Glutamatergic neuron (in vitro differentiated cells): ENCODE measurements at regions not wholly inside any gene's neighbourhood (a gene's known extent, or its start where the extent isn't known, plus 50 kb on each side); places are given as distances from the start of the nearest gene placed in this dataset.

Source experiments
- DNase-seq: peaks from one replicate; pipeline ENCODE4 v3.0.0; 2022
- H3K27ac Mint-ChIP-seq: one replicate; pipeline ENCODE4 v1.8.0; 2020; ENCODE audit warnings: mild to moderate bottlenecking, mixed read lengths, inconsistent platforms; ENCODE audit not compliant: unreplicated experiment
- H3K27me3 Mint-ChIP-seq: one replicate; pipeline ENCODE4 v1.8.0; 2020; ENCODE audit warnings: mild to moderate bottlenecking, moderate library complexity, mixed read lengths, inconsistent platforms; ENCODE audit not compliant: unreplicated experiment
- H3K36me3 Mint-ChIP-seq: one replicate; pipeline ENCODE4 v1.8.0; 2020; ENCODE audit warnings: mild to moderate bottlenecking, mixed read lengths, inconsistent platforms; ENCODE audit not compliant: unreplicated experiment
- H3K4me1 Mint-ChIP-seq: one replicate; pipeline ENCODE4 v1.8.0; 2020; ENCODE audit warnings: mild to moderate bottlenecking, low read depth, mixed read lengths, inconsistent platforms; ENCODE audit not compliant: unreplicated experiment
- H3K4me3 Mint-ChIP-seq: one replicate; pipeline ENCODE4 v1.8.0; 2020; ENCODE audit warnings: mild to moderate bottlenecking, mixed read lengths, inconsistent platforms; ENCODE audit not compliant: unreplicated experiment
- H3K9me3 Mint-ChIP-seq: one replicate; pipeline ENCODE4 v1.8.0; 2020; ENCODE audit warnings: mild to moderate bottlenecking, moderate library complexity, mixed read lengths, inconsistent platforms; ENCODE audit not compliant: unreplicated experiment
- TF ChIP-seq, protein P1 (sequence below): fragments of 200-600 bp; sonication (generic); IDR thresholded peaks from one replicate; pipeline ENCODE4 v1.5.0; 2021; ENCODE audit not compliant: partially characterized antibody, unreplicated experiment

- Mint-ChIP-seq H3K36me3 (no peaks in the 10 kb centered on the region), H3K4me1 (no peaks in the 10 kb centered on the region), H3K9me3 (no peaks in the 10 kb centered on the region), H3K27me3 (no peaks in the 10 kb centered on the region), H3K27ac (no peak overlapping the region), H3K4me3 (no peak overlapping the region)
- TF ChIP-seq, protein P1, sequence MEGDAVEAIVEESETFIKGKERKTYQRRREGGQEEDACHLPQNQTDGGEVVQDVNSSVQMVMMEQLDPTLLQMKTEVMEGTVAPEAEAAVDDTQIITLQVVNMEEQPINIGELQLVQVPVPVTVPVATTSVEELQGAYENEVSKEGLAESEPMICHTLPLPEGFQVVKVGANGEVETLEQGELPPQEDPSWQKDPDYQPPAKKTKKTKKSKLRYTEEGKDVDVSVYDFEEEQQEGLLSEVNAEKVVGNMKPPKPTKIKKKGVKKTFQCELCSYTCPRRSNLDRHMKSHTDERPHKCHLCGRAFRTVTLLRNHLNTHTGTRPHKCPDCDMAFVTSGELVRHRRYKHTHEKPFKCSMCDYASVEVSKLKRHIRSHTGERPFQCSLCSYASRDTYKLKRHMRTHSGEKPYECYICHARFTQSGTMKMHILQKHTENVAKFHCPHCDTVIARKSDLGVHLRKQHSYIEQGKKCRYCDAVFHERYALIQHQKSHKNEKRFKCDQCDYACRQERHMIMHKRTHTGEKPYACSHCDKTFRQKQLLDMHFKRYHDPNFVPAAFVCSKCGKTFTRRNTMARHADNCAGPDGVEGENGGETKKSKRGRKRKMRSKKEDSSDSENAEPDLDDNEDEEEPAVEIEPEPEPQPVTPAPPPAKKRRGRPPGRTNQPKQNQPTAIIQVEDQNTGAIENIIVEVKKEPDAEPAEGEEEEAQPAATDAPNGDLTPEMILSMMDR = no peak
- DNase-seq = no peak
Observed at GRCh38 chr13:62193919-62194318, 778.3 kb upstream of the PCDH20 start.

DNA sequence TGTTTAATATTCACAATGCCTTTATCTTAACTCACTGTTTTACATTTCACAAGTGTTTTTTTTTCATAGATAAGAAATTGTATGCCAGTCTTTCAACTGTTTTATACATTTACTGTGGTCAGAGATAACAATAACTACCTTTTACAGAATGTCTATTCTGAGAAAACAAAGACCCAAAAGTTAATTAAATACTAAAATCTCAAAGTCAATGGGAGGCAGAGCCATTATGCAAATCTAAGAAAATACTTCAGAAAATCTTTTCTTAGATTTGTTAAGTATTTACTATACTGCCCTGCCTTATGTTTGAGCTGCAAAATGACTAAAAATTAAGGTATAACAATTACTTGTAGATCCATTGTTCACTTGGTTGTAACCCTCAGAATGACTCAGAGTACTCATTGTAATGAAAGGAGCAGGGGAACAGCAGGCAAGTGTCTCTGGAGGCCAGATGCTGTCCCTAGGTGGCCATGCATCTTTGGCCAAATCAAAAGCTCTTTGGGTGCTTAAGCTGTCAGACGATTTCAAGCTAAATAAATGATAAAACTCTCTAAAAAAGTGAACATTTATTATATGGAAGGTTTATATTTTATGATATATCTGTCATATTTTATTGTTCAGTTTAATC is 770.1 kb upstream of the PCDH20 start:
- H3K4me1 Mint-ChIP-seq = peaks cover 5% of the 10 kb centered on the region
- H3K27ac Mint-ChIP-seq = no peak overlapping the region
- peaks cover 2% of the 10 kb centered on the region for H3K9me3 Mint-ChIP-seq
- TF ChIP-seq, protein P1 = no peak
- H3K4me3 Mint-ChIP-seq = no peak overlapping the region
- no peaks in the 10 kb centered on the region for H3K27me3 Mint-ChIP-seq
- peak; percentile 19 for DNase-seq
- no peaks in the 10 kb centered on the region for H3K36me3 Mint-ChIP-seq

DNA sequence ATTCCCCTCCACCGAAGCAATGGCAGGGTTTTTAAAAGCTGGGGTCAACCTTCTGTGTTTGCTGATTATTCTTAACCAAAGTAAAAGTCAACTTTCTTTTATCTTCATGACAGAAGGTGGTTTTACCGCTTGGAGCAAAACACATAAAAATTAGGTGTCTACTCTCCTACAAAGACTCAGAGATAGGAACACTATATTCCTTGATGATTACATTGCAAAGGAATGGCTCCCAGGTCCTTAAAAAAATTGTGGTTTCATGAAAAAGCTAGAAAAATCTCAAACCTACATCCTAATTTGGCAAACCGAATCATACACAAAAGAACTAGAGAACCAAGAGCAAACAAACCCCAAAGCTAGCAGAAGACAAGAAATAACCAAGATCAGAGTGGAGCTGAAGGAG is 760.4 kb upstream of the PCDH20 start:
- Mint-ChIP-seq H3K9me3 (peaks cover 3% of the 10 kb centered on the region), H3K27ac (no peak overlapping the region), H3K4me3 (no peak overlapping the region), H3K4me1 (no peaks in the 10 kb centered on the region), H3K36me3 (no peaks in the 10 kb centered on the region), H3K27me3 (no peaks in the 10 kb centered on the region)
- DNase-seq = no peak
- TF ChIP-seq, protein P1 = no peak

DNA sequence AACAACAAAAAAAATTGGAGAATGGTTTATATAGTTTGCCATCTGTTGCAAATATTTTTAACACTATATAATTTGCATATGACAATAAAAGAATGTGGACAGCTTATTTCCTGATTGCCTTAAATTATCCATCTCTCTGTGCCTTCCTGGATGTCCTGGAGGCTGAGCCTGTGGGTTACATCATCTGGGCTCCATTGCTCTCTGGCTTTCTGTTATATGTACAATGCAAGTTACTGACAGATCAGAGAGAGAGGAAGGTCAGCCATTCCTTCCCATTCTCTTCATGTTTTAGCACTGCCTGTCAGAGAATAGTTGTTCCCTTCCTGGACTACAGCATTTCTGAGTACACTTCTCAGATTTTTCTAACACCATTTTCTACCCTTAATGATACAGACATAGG is 758.3 kb upstream of the PCDH20 start:
- Mint-ChIP-seq H3K4me3 (no peak overlapping the region), H3K27me3 (no peaks in the 10 kb centered on the region), H3K4me1 (no peaks in the 10 kb centered on the region), H3K36me3 (no peaks in the 10 kb centered on the region), H3K27ac (no peak overlapping the region), H3K9me3 (peaks cover 3% of the 10 kb centered on the region)
- no peak for DNase-seq
- TF ChIP-seq, protein P1 = no peak

DNA sequence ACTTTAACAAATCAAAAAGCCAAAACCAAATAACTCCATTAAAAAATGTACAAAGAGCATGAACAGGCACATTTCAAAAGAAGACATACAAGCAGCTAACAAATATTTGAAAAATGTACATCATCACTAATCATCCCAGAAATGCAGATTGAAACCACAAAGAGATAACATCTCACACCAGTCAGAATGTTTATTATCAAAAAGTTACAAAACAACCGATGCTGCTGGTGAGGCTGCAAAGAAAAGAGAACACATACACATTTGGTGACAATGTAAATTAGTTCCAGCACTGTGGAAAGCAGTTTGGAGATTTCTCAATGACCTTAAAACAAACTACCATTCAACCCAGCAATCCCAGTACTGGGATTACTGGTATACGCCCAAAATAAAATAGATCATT is 756.0 kb upstream of the PCDH20 start:
- Mint-ChIP-seq H3K4me1 (no peaks in the 10 kb centered on the region), H3K27ac (no peak overlapping the region), H3K9me3 (no peaks in the 10 kb centered on the region), H3K27me3 (no peaks in the 10 kb centered on the region), H3K36me3 (no peaks in the 10 kb centered on the region), H3K4me3 (no peak overlapping the region)
- TF ChIP-seq, protein P1 = no peak
- no peak for DNase-seq
